IMR-90 (cell line): ENCODE measurements at regions not wholly inside any gene's neighbourhood (a gene's known extent, or its start where the extent isn't known, plus 50 kb on each side); places are given as distances from the start of the nearest gene placed in this dataset.

ENCODE experiments used
- ATAC-seq: fragments of 200-7000 bp; cut with Tn5 transposase; 2 replicates; pipeline ENCODE4 v1.9.1; 2020; ENCODE audit warnings: low read depth, mild to moderate bottlenecking, moderate library complexity
- BruUV-seq: library from RNA; stranded (reverse); fragments of 400-500 nt; replicated peaks from 2 replicates; lab custom pipeline; 2021; lab: Mats Ljungman, UMichigan
- CTCF ChIA-PET: fragments of 300-600 bp; formaldehyde crosslinking; extraction: SDS; loops from one replicate; lab custom pipeline; 2021; ENCODE audit warnings: antibody characterized with exemption; lab: Yijun Ruan, JAX
- POLR2A ChIA-PET: fragments of 300-600 bp; sonication (Branson Sonifier 250); formaldehyde crosslinking; loops from one replicate; lab custom pipeline; 2022; ENCODE audit warnings: antibody characterized with exemption; ENCODE audit not compliant: unreplicated experiment; lab: Charles Lee
- DNase-seq: peaks from one replicate; pipeline ENCODE4 v3.0.0; 2013
- H2AFZ ChIP-seq: replicated peaks from 2 replicates; pipeline ENCODE3; 2013; ENCODE audit warnings: low read length, mild to moderate bottlenecking; ENCODE audit not compliant: poor library complexity
- H2AK5ac ChIP-seq: 2 replicates; pipeline ENCODE4 v1.6.1; 2013; ENCODE audit warnings: low read depth, low read length, inconsistent platforms
- H2AK9ac ChIP-seq: replicated peaks from 2 replicates; pipeline ENCODE3; 2013; ENCODE audit warnings: mild to moderate bottlenecking, low read depth, low read length, moderate library complexity; ENCODE audit not compliant: poor library complexity
- H2BK120ac ChIP-seq: 2 replicates; pipeline ENCODE4 v1.6.1; 2013; ENCODE audit warnings: low read depth, low read length, inconsistent platforms
- H2BK15ac ChIP-seq: 3 replicates; pipeline ENCODE4 v1.6.1; 2013; ENCODE audit warnings: low read depth, low read length, inconsistent platforms
- H2BK20ac ChIP-seq: 2 replicates; pipeline ENCODE4 v1.6.1; 2013; ENCODE audit warnings: low read depth, mild to moderate bottlenecking, inconsistent platforms, low read length, moderate library complexity
- H2BK5ac ChIP-seq: 2 replicates; pipeline ENCODE4 v1.6.1; 2013; ENCODE audit warnings: mild to moderate bottlenecking, low read depth, low read length, inconsistent platforms; ENCODE audit not compliant: poor library complexity, severe bottlenecking
- H3K14ac ChIP-seq: replicated peaks from 2 replicates; pipeline ENCODE4 v1.6.1; 2013; ENCODE audit warnings: low read depth, low read length, inconsistent platforms
- H3K18ac ChIP-seq: 2 replicates; pipeline ENCODE4 v1.6.1; 2013; ENCODE audit warnings: low read depth, low read length, control low read depth
- H3K23ac ChIP-seq: 2 replicates; pipeline ENCODE4 v1.6.1; 2013; ENCODE audit warnings: low read depth, low read length, inconsistent platforms
- H3K27ac ChIP-seq: 2 replicates; pipeline ENCODE4 v1.5.1; 2013; ENCODE audit warnings: mild to moderate bottlenecking, control low read depth, low read length; ENCODE audit not compliant: insufficient read depth
- H3K27me3 ChIP-seq: 2 replicates; pipeline ENCODE4 v1.6.1; 2013; ENCODE audit warnings: low read length; ENCODE audit not compliant: control insufficient read depth, insufficient read depth
- H3K36me3 ChIP-seq: 2 replicates; pipeline ENCODE4 v1.6.1; 2013; ENCODE audit warnings: low read length, mixed read lengths; ENCODE audit not compliant: control insufficient read depth, insufficient read depth
- H3K4ac ChIP-seq: 2 replicates; pipeline ENCODE4 v1.6.1; 2013; ENCODE audit warnings: low read depth, low read length, inconsistent platforms
- H3K4me1 ChIP-seq: 2 replicates; pipeline ENCODE4 v1.6.1; 2013; ENCODE audit warnings: low read length, mixed read lengths; ENCODE audit not compliant: control insufficient read depth, insufficient read depth
- H3K4me2 ChIP-seq: 2 replicates; pipeline ENCODE4 v1.6.1; 2013; ENCODE audit warnings: low read depth, mild to moderate bottlenecking, control low read depth, low read length, moderate library complexity
- H3K4me3 ChIP-seq: 2 replicates; pipeline ENCODE4 v1.5.1; 2013; ENCODE audit warnings: low read depth, mild to moderate bottlenecking, control low read depth, low read length, moderate library complexity; ENCODE audit not compliant: insufficient read depth
- H3K56ac ChIP-seq: 2 replicates; pipeline ENCODE4 v1.6.1; 2013; ENCODE audit warnings: low read length, inconsistent platforms; ENCODE audit not compliant: insufficient read depth; ENCODE audit errors: extremely low read depth
- H3K79me1 ChIP-seq, 2 experiments: 2 replicates each; pipeline ENCODE4 v1.6.1; 2013; ENCODE audit warnings: low read length in 2 of 2, inconsistent platforms in 1 of 2, low read depth in 1 of 2
- H3K9ac ChIP-seq: 2 replicates; pipeline ENCODE4 v1.6.1; 2013; ENCODE audit warnings: low read depth, low read length, control low read depth
- H3K9me1 ChIP-seq: 2 replicates; pipeline ENCODE4 v1.6.1; 2013; ENCODE audit warnings: low read length, inconsistent platforms; ENCODE audit not compliant: insufficient read depth
- H3K9me3 ChIP-seq: 2 replicates; pipeline ENCODE4 v1.6.1; 2013; ENCODE audit warnings: low read length; ENCODE audit not compliant: control insufficient read depth, insufficient read depth
- H4K20me1 ChIP-seq: 2 replicates; pipeline ENCODE4 v1.6.1; 2013; ENCODE audit warnings: low read length, inconsistent platforms; ENCODE audit not compliant: insufficient read depth
- H4K5ac ChIP-seq: 2 replicates; pipeline ENCODE4 v1.6.1; 2013; ENCODE audit warnings: mild to moderate bottlenecking, low read depth, low read length, control low read depth
- H4K8ac ChIP-seq, 2 experiments: 2 replicates each; pipeline ENCODE4 v1.6.1; 2013; ENCODE audit warnings: low read depth in 2 of 2, low read length in 2 of 2, control low read depth in 1 of 2, inconsistent platforms in 1 of 2
- H4K91ac ChIP-seq: 2 replicates; pipeline ENCODE4 v1.6.1; 2013; ENCODE audit warnings: low read depth, low read length, inconsistent platforms; ENCODE audit not compliant: insufficient read depth
- BHLHE40 ChIP-seq: fragments of 150-350 bp; IDR thresholded peaks from 2 replicates; pipeline ENCODE4 v1.6.1; 2016; ENCODE audit warnings: mild to moderate bottlenecking, low read depth, low read length
- CHD1 ChIP-seq: IDR thresholded peaks from 2 replicates; pipeline ENCODE4 v1.6.1; 2012; ENCODE audit warnings: low read depth, low read length, improper control_type of control experiment
- CTCF ChIP-seq: conservative IDR thresholded peaks from 2 replicates; pipeline ENCODE4 v1.5.1; 2012; ENCODE audit warnings: mild to moderate bottlenecking, low read depth, low read length, improper control_type of control experiment
- FOS ChIP-seq: fragments of 150-350 bp; IDR thresholded peaks from 2 replicates; pipeline ENCODE4 v1.6.1; 2016; ENCODE audit warnings: low read depth, low read length
- MAFK ChIP-seq: IDR thresholded peaks from 2 replicates; pipeline ENCODE4 v1.6.1; 2012; ENCODE audit warnings: low read depth, low read length, improper control_type of control experiment
- MAZ ChIP-seq: IDR thresholded peaks from 2 replicates; pipeline ENCODE4 v1.6.1; 2012; ENCODE audit warnings: low read depth, mild to moderate bottlenecking, low read length, improper control_type of control experiment, moderate library complexity, borderline replicate concordance
- NFE2L2 ChIP-seq: fragments of 150-350 bp; IDR thresholded peaks from 2 replicates; pipeline ENCODE4 v1.6.1; 2016; ENCODE audit warnings: low read depth, mild to moderate bottlenecking, low read length
- POLR2A ChIP-seq: IDR thresholded peaks from 2 replicates; pipeline ENCODE4 v1.6.1; 2012; ENCODE audit warnings: mild to moderate bottlenecking, low read depth, low read length
- RAD21 ChIP-seq: IDR thresholded peaks from 2 replicates; pipeline ENCODE4 v1.6.1; 2012; ENCODE audit warnings: low read length, improper control_type of control experiment
- RFX5 ChIP-seq: IDR thresholded peaks from 2 replicates; pipeline ENCODE4 v1.8.0; 2012; ENCODE audit warnings: low read depth, mild to moderate bottlenecking, low read length, moderate library complexity
- WGBS, 2 experiments: methylation state at CpG; one replicate each; pipeline versions ENCODE4 v1.1.5 to v1.1.7; 2013; ENCODE audit warnings: missing lambda C conversion rate in 2 of 2; ENCODE audit not compliant: insufficient read length in 1 of 2; ENCODE audit errors: extremely low coverage in 2 of 2; 5-methylcytosine and 5-hydroxymethylcytosine counted together
- dilution Hi-C: fragments of 300-500 bp; cut with HindIII; formaldehyde crosslinking; loops from one replicate; pipeline ENCODE4 v1.14.3; 2018; ENCODE audit warnings: low sequenced_read_pairs; ENCODE audit not compliant: unreplicated experiment
- in situ Hi-C: fragments of 300-500 bp; cut with MboI; formaldehyde crosslinking; loops from 3 replicates; pipeline ENCODE4 v1.14.3; 2019; ENCODE audit warnings: low sequenced_read_pairs, inconsistent platforms, mixed read lengths
- intact Hi-C: fragments of 100-400 bp; cut with micrococcal nuclease; formaldehyde crosslinking; loops from 2 replicates; pipeline ENCODE4 v1.10.0; 2022
- TF ChIP-seq, protein P1 (sequence below): fragments of 150-350 bp; IDR thresholded peaks from 2 replicates; pipeline ENCODE4 v1.6.1; 2017; ENCODE audit warnings: mild to moderate bottlenecking, antibody characterized with exemption, low read length, low read depth
- TF ChIP-seq, protein P2 (sequence below): fragments of 150-350 bp; IDR thresholded peaks from 2 replicates; pipeline ENCODE4 v1.6.1; 2016; ENCODE audit warnings: low read depth, mild to moderate bottlenecking, low read length, moderate library complexity, borderline replicate concordance

DNA sequence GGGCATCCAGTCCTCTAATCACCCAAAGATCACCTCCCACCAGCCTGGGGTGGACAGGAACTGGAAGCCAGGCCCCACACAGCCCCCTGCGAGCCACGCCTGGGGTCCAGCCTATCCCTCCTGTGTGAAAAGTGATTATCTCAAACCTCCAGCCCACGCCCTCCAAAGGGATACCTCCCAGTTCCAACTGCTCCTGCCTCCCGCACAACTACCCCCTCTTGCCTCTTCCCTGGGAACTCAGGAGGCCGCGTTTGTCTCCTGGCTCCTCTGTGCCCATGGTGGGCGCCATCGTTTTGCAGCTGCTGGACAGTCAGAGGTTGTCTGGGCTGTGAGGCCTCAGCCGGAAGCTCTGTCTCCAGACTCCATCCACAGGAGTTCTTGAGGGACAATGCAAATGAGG, 305.9 kb downstream of the AJAP1 start:
- no peak for ATAC-seq
- Histone ChIP-seq H3K27me3 (no peaks in the 10 kb centered on the region), H2BK5ac (no peak overlapping the region), H3K23ac (no peak overlapping the region), H2AFZ (no peak overlapping the region), H3K79me1 (no peaks in the 10 kb centered on the region), H2AK9ac (no peak overlapping the region), H4K20me1 (no peaks in the 10 kb centered on the region), H2BK120ac (no peak overlapping the region), H3K4me3 (no peak overlapping the region), H4K91ac (no peak overlapping the region), H3K9me1 (no peaks in the 10 kb centered on the region), H3K36me3 (no peaks in the 10 kb centered on the region), H3K14ac (no peak overlapping the region), H3K4me2 (no peak overlapping the region), H3K18ac (no peak overlapping the region), H2BK15ac (no peak overlapping the region), H3K27ac (no peak overlapping the region), H3K9ac (no peak overlapping the region), H4K8ac (no peak overlapping the region), H3K56ac (no peak overlapping the region), H3K4ac (no peak overlapping the region), H3K4me1 (no peaks in the 10 kb centered on the region), H2AK5ac (no peak overlapping the region), H4K5ac (no peak overlapping the region), H3K9me3 (peaks cover 52% of the 10 kb centered on the region), H2BK20ac (no peak overlapping the region)
- TF ChIP-seq FOS: no peak
- TF ChIP-seq BHLHE40: no peak
- TF ChIP-seq, protein P1, sequence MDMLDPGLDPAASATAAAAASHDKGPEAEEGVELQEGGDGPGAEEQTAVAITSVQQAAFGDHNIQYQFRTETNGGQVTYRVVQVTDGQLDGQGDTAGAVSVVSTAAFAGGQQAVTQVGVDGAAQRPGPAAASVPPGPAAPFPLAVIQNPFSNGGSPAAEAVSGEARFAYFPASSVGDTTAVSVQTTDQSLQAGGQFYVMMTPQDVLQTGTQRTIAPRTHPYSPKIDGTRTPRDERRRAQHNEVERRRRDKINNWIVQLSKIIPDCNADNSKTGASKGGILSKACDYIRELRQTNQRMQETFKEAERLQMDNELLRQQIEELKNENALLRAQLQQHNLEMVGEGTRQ: no peak
- TF ChIP-seq RAD21: no peak
- TF ChIP-seq, protein P2, sequence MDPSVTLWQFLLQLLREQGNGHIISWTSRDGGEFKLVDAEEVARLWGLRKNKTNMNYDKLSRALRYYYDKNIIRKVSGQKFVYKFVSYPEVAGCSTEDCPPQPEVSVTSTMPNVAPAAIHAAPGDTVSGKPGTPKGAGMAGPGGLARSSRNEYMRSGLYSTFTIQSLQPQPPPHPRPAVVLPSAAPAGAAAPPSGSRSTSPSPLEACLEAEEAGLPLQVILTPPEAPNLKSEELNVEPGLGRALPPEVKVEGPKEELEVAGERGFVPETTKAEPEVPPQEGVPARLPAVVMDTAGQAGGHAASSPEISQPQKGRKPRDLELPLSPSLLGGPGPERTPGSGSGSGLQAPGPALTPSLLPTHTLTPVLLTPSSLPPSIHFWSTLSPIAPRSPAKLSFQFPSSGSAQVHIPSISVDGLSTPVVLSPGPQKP: no peak
- TF ChIP-seq MAZ: no peak
- no peak for TF ChIP-seq RFX5
- no peak for TF ChIP-seq CHD1
- TF ChIP-seq POLR2A: no peak
- no peak for TF ChIP-seq CTCF
- TF ChIP-seq NFE2L2: no peak
- no peak for TF ChIP-seq MAFK
- BruUV-seq: no TSS peak
- in situ Hi-C loops: no loop called here
- WGBS, 2 experiments: 27% methylated on average over 2 of the region's 9 CpGs; no CpG with 5 or more reads in 1 of the 2 experiments
- CTCF ChIA-PET: no interaction called here
- dilution Hi-C loops: no loop called here
- intact Hi-C loops: no loop called here
- POLR2A ChIA-PET: no interaction called here
- DNase-seq: no peak
